Tibial nerve (tissue), 4 donors: ENCODE measurements at regions not wholly inside any gene's neighbourhood (a gene's known extent, or its start where the extent isn't known, plus 50 kb on each side); places are given as distances from the start of the nearest gene placed in this dataset.

ENCODE experiments used
- CTCF ChIP-seq, 5 experiments: fragments of 200-600 bp in 3 of 5; fragments of 450-650 bp in 2 of 5; sonication (generic) in 3 of 5; IDR thresholded peaks; one replicate each; pipeline ENCODE4 v1.5.1; 2016 to 2019; ENCODE audit warnings: antibody characterized with exemption in 5 of 5, mild to moderate bottlenecking in 3 of 5, moderate library complexity in 2 of 5
- EP300 ChIP-seq, 2 donors: sonication (generic); formaldehyde crosslinking; IDR thresholded peaks; one replicate each; pipeline ENCODE4 v1.6.1; 2017; ENCODE audit warnings: antibody characterized with exemption in 2 of 2, mild to moderate bottlenecking in 1 of 2
- POLR2A ChIP-seq, 2 donors: fragments of 450-650 bp; IDR thresholded peaks; one replicate each; pipeline ENCODE4 v1.6.1; 2017; ENCODE audit warnings: antibody characterized with exemption in 2 of 2, mild to moderate bottlenecking in 2 of 2, moderate library complexity in 2 of 2

GRCh38 chr18:28575123-28575522, 398.2 kb upstream of the CDH2 start:
- TF ChIP-seq CTCF (IDR thresholded peaks at IDR 0.05) (no peak), POLR2A (IDR thresholded peaks at IDR 0.05) (no peak), EP300 (IDR thresholded peaks at IDR 0.05) (no peak)
